ENCODE measurements at regions not wholly inside any gene's neighbourhood (a gene's known extent, or its start where the extent isn't known, plus 50 kb on each side); places are given as distances from the start of the nearest gene placed in this dataset.

GRCh38 chr7:86978808-86979506, 80.5 kb downstream of the ELAPOR2 start:
- Histone ChIP-seq H3K27me3 (ENCODE audit: control insufficient read depth in 1 of 2, insufficient read depth in 2 of 2, low read length in 2 of 2) (no peaks in the 10 kb centered on the region), H3K9me3 (ENCODE audit: control insufficient read depth in 1 of 2, insufficient read depth in 1 of 2, low read length in 2 of 2) (no peaks in the 10 kb centered on the region), H3K36me3 (ENCODE audit: insufficient read depth, low read length) (no peaks in the 10 kb centered on the region), H3K4me1 (ENCODE audit: insufficient read depth, low read length) (peaks cover 21% of the 10 kb centered on the region), H3K27ac (ENCODE audit: low read depth in 1 of 2, low read length in 2 of 2) (peak overlapping the region; percentile 36 to 47), H3K4me3 (ENCODE audit: low read length) (no peak overlapping the region)
- peaks cover 2% of the 10 kb centered on the region for H3K9me3 Mint-ChIP-seq
- H3K4me1 Mint-ChIP-seq (ENCODE audit: low read depth) = peaks cover 54% of the 10 kb centered on the region
- H3K4me3 Mint-ChIP-seq = peak overlapping the region; percentile 5
- ATAC-seq (ENCODE audit: poor library complexity) = peak; percentile 90
- H3K27me3 Mint-ChIP-seq = no peaks in the 10 kb centered on the region
- H3K27ac Mint-ChIP-seq = peak overlapping the region; percentile 86
- TF ChIP-seq, protein P1, sequence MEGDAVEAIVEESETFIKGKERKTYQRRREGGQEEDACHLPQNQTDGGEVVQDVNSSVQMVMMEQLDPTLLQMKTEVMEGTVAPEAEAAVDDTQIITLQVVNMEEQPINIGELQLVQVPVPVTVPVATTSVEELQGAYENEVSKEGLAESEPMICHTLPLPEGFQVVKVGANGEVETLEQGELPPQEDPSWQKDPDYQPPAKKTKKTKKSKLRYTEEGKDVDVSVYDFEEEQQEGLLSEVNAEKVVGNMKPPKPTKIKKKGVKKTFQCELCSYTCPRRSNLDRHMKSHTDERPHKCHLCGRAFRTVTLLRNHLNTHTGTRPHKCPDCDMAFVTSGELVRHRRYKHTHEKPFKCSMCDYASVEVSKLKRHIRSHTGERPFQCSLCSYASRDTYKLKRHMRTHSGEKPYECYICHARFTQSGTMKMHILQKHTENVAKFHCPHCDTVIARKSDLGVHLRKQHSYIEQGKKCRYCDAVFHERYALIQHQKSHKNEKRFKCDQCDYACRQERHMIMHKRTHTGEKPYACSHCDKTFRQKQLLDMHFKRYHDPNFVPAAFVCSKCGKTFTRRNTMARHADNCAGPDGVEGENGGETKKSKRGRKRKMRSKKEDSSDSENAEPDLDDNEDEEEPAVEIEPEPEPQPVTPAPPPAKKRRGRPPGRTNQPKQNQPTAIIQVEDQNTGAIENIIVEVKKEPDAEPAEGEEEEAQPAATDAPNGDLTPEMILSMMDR (IDR thresholded peaks at IDR 0.05) = no peak
- ChIA-PET POLR2A (interaction anchor here (1.0 to 2.0 kb wide), 6 partner anchors 16 to 241 kb away, joined by 3 to 14 read pairs (median 4); partner anchors contain the start of genes DMTF1, ELAPOR2 and TMEM243), CTCF (no interaction called here)
- peak in 6 of 14 experiments; percentile 5 to 90 (median 58) for DNase-seq
- peaks cover 5% of the 10 kb centered on the region for H3K36me3 Mint-ChIP-seq (ENCODE audit: low read depth)
- intact Hi-C loops (cut with DNase I, micrococcal nuclease) = loop anchor here (2.0 to 5.0 kb wide), 4 partner anchors 52 to 238 kb away; partner anchors contain the start of gene TMEM243 (in 1 of the 2)

- Mint-ChIP-seq H3K27me3 (no peaks in the 10 kb centered on the region), H3K4me3 (no peak overlapping the region), H3K9me3 (no peaks in the 10 kb centered on the region), H3K4me1 (ENCODE audit: low read depth) (peaks cover 56% of the 10 kb centered on the region), H3K27ac (peak overlapping the region; percentile 57), H3K36me3 (ENCODE audit: low read depth) (no peaks in the 10 kb centered on the region)
- Histone ChIP-seq H3K9me3 (ENCODE audit: control insufficient read depth in 1 of 2, insufficient read depth in 1 of 2, low read length in 2 of 2) (no peaks in the 10 kb centered on the region), H3K4me1 (ENCODE audit: insufficient read depth, low read length) (peaks cover 21% of the 10 kb centered on the region), H3K36me3 (ENCODE audit: insufficient read depth, low read length) (no peaks in the 10 kb centered on the region), H3K4me3 (ENCODE audit: low read length) (no peak overlapping the region), H3K27me3 (ENCODE audit: control insufficient read depth in 1 of 2, insufficient read depth in 2 of 2, low read length in 2 of 2) (no peaks in the 10 kb centered on the region), H3K27ac (ENCODE audit: low read depth in 1 of 2, low read length in 2 of 2) (no peak overlapping the region)
- CTCF ChIA-PET = no interaction called here
- TF ChIP-seq, protein P1 (IDR thresholded peaks at IDR 0.05) = no peak
- POLR2A ChIA-PET = interaction anchor here (1.3 kb wide), 1 partner anchor 244 kb away, joined by 3 read pairs; no protein-coding TSS in a partner anchor
- intact Hi-C loops (cut with DNase I, micrococcal nuclease) = loop anchor here (5.0 kb wide), 3 partner anchors 50 to 240 kb away; partner anchors contain the start of gene TMEM243 (in 1 of the 2)
- ATAC-seq (ENCODE audit: poor library complexity) = no peak
- no peak for DNase-seq
Measured at GRCh38 chr7:86976958-86977357, 82.5 kb downstream of the ELAPOR2 start.

- no peak overlapping the region for H3K27ac ChIP-seq (ENCODE audit: low read depth in 1 of 2, low read length in 2 of 2)
- H3K4me3 Mint-ChIP-seq = no peak overlapping the region
- H3K9me3 ChIP-seq (ENCODE audit: control insufficient read depth in 1 of 2, insufficient read depth in 1 of 2, low read length in 2 of 2) = no peaks in the 10 kb centered on the region
- H3K4me3 ChIP-seq (ENCODE audit: low read length) = no peak overlapping the region
- no peaks in the 10 kb centered on the region for H3K27me3 Mint-ChIP-seq
- no peaks in the 10 kb centered on the region for H3K9me3 Mint-ChIP-seq
- intact Hi-C loops (cut with DNase I, micrococcal nuclease) = loop anchor here (5.0 kb wide), 3 partner anchors 49 to 241 kb away; partner anchors contain the start of gene TMEM243 (in 1 of the 2)
- ChIA-PET POLR2A (interaction anchor here (0.6 kb wide), 1 partner anchor 13 kb away, joined by 3 read pairs; no protein-coding TSS in a partner anchor), CTCF (interaction anchor here (0.7 kb wide), 1 partner anchor 839 kb away, joined by 3 read pairs; no protein-coding TSS in a partner anchor)
- TF ChIP-seq, protein P1 (IDR thresholded peaks at IDR 0.05) = no peak
- H3K36me3 Mint-ChIP-seq (ENCODE audit: low read depth) = no peaks in the 10 kb centered on the region
- no peak for DNase-seq
- H3K4me1 ChIP-seq (ENCODE audit: insufficient read depth, low read length) = peaks cover 20% of the 10 kb centered on the region
- ATAC-seq (ENCODE audit: poor library complexity) = no peak
- peaks cover 59% of the 10 kb centered on the region for H3K4me1 Mint-ChIP-seq (ENCODE audit: low read depth)
- H3K36me3 ChIP-seq (ENCODE audit: insufficient read depth, low read length) = no peaks in the 10 kb centered on the region
- no peaks in the 10 kb centered on the region for H3K27me3 ChIP-seq (ENCODE audit: control insufficient read depth in 1 of 2, insufficient read depth in 2 of 2, low read length in 2 of 2)
- peak overlapping the region; percentile 57 for H3K27ac Mint-ChIP-seq
Measured at GRCh38 chr7:86975914-86976313, 83.5 kb downstream of the ELAPOR2 start.
